Skin epidermis (tissue), 12 donors: ENCODE measurements at regions not wholly inside any gene's neighbourhood (a gene's known extent, or its start where the extent isn't known, plus 50 kb on each side); places are given as distances from the start of the nearest gene placed in this dataset.

Experiments used
- H3K27ac ChIP-seq, 21 experiments: fragments of 200-600 bp; sonication (generic) in 11 of 21; one replicate each; pipeline ENCODE4 v1.5.0; 2020; ENCODE audit warnings: mild to moderate bottlenecking in 3 of 21, inconsistent platforms in 2 of 21, moderate library complexity in 2 of 21
- H3K4me3 ChIP-seq, 7 experiments: fragments of 200-600 bp; sonication (generic) in 2 of 7; one replicate each; pipeline ENCODE4 v1.5.0; 2020; ENCODE audit warnings: inconsistent platforms in 2 of 7, mild to moderate bottlenecking in 2 of 7, moderate library complexity in 1 of 7

GRCh38 chr6:44696686-44697085 lies 309.2 kb downstream of the CDC5L start:
- Histone ChIP-seq H3K27ac (peak overlapping the region in 6 of 21 experiments; percentile 29 to 73 (median 54)), H3K4me3 (no peak overlapping the region)

GRCh38 chr6:44697327-44697726 lies 309.8 kb downstream of the CDC5L start:
- Histone ChIP-seq H3K4me3 (no peak overlapping the region), H3K27ac (peak overlapping the region in 3 of 21 experiments; percentile 41 to 73 (median 69))

- no peak overlapping the region for H3K4me3 ChIP-seq
- peak overlapping the region in 2 of 21 experiments; percentile 36 to 41 for H3K27ac ChIP-seq
These were observed 311.1 kb downstream of the CDC5L start for GRCh38 chr6:44698602-44699001.

- Histone ChIP-seq H3K27ac (peak overlapping the region in 1 of 21 experiments; percentile 41), H3K4me3 (no peak overlapping the region)
These were observed 311.6 kb downstream of the CDC5L start for GRCh38 chr6:44699082-44699481.

- H3K4me3 ChIP-seq = no peak overlapping the region
These were observed 312.3 kb downstream of the CDC5L start for GRCh38 chr6:44699851-44700250.

GRCh38 chr6:44700422-44700821 lies 312.9 kb downstream of the CDC5L start:
- Histone ChIP-seq H3K27ac (peak overlapping the region in 1 of 21 experiments; percentile 72), H3K4me3 (no peak overlapping the region)

More at GRCh38 chr6:44699851-44700250, 312.3 kb downstream of the CDC5L start:
- H3K27ac ChIP-seq = peak overlapping the region in 2 of 21 experiments; percentile 10 to 14

- H3K27ac ChIP-seq = peak overlapping the region in 3 of 21 experiments; percentile 18 to 72 (median 49)
These were observed 313.6 kb downstream of the CDC5L start for GRCh38 chr6:44701038-44701636.

GRCh38 chr6:44701637-44702101 lies 314.2 kb downstream of the CDC5L start:
- Histone ChIP-seq H3K27ac (peak overlapping the region in 8 of 21 experiments; percentile 21 to 81 (median 60)), H3K4me3 (no peak overlapping the region)

More at GRCh38 chr6:44701038-44701636, 313.6 kb downstream of the CDC5L start:
- no peak overlapping the region for H3K4me3 ChIP-seq

- peak overlapping the region in 7 of 21 experiments; percentile 21 to 81 (median 60) for H3K27ac ChIP-seq
- H3K4me3 ChIP-seq = no peak overlapping the region
These were observed 314.8 kb downstream of the CDC5L start for GRCh38 chr6:44702292-44702691.

GRCh38 chr6:44704240-44705150 lies 317.0 kb downstream of the CDC5L start:
- no peak overlapping the region for H3K4me3 ChIP-seq

GRCh38 chr6:44705596-44705995 lies 318.1 kb downstream of the CDC5L start:
- no peak overlapping the region for H3K4me3 ChIP-seq
- no peak overlapping the region for H3K27ac ChIP-seq

More at GRCh38 chr6:44704240-44705150, 317.0 kb downstream of the CDC5L start:
- H3K27ac ChIP-seq = no peak overlapping the region

- Histone ChIP-seq H3K27ac (no peak overlapping the region), H3K4me3 (no peak overlapping the region)
These were observed 318.5 kb downstream of the CDC5L start for GRCh38 chr6:44706011-44706410.

- H3K4me3 ChIP-seq = no peak overlapping the region
- H3K27ac ChIP-seq = no peak overlapping the region
These were observed 320.7 kb downstream of the CDC5L start for GRCh38 chr6:44708208-44708607.

- H3K4me3 ChIP-seq = no peak overlapping the region
- no peak overlapping the region for H3K27ac ChIP-seq
These were observed 325.0 kb downstream of the CDC5L start for GRCh38 chr6:44712353-44713111.

- Histone ChIP-seq H3K4me3 (no peak overlapping the region), H3K27ac (no peak overlapping the region)
These were observed 327.7 kb downstream of the CDC5L start for GRCh38 chr6:44715188-44715587.

- Histone ChIP-seq H3K4me3 (no peak overlapping the region), H3K27ac (peak overlapping the region in 1 of 21 experiments; percentile 7)
These were observed 328.4 kb downstream of the CDC5L start for GRCh38 chr6:44715925-44716324.

- H3K27ac ChIP-seq = no peak overlapping the region
These were observed 329.9 kb downstream of the CDC5L start for GRCh38 chr6:44717431-44717830.

GRCh38 chr6:44721954-44722578 lies 334.6 kb downstream of the CDC5L start:
- H3K27ac ChIP-seq = no peak overlapping the region
- no peak overlapping the region for H3K4me3 ChIP-seq

More at GRCh38 chr6:44717431-44717830, 329.9 kb downstream of the CDC5L start:
- no peak overlapping the region for H3K4me3 ChIP-seq

GRCh38 chr6:44722736-44723135 lies 335.2 kb downstream of the CDC5L start:
- H3K27ac ChIP-seq = no peak overlapping the region
- H3K4me3 ChIP-seq = no peak overlapping the region
